GM21723 (cell line): ENCODE measurements at regions not wholly inside any gene's neighbourhood (a gene's known extent, or its start where the extent isn't known, plus 50 kb on each side); places are given as distances from the start of the nearest gene placed in this dataset.
A peak's percentile ranks its signal among the peaks of the same experiment; 100 is the strongest.

ENCODE experiments used
- ATAC-seq: cut with Tn5 transposase; IDR thresholded peaks from one replicate; pipeline ENCODE4 v1.9.1; 2021; ENCODE audit warnings: mild to moderate bottlenecking, moderate library complexity; ENCODE audit not compliant: unreplicated experiment

GRCh38 chr2:230640540-230641011 is 72.1 kb upstream of the CAB39 start:
- no peak for ATAC-seq

- ATAC-seq: no peak
Observed at GRCh38 chr2:230642966-230643365, 69.7 kb upstream of the CAB39 start.

GRCh38 chr2:230643576-230644291 is 68.9 kb upstream of the CAB39 start:
- ATAC-seq: peak; percentile 86

DNA sequence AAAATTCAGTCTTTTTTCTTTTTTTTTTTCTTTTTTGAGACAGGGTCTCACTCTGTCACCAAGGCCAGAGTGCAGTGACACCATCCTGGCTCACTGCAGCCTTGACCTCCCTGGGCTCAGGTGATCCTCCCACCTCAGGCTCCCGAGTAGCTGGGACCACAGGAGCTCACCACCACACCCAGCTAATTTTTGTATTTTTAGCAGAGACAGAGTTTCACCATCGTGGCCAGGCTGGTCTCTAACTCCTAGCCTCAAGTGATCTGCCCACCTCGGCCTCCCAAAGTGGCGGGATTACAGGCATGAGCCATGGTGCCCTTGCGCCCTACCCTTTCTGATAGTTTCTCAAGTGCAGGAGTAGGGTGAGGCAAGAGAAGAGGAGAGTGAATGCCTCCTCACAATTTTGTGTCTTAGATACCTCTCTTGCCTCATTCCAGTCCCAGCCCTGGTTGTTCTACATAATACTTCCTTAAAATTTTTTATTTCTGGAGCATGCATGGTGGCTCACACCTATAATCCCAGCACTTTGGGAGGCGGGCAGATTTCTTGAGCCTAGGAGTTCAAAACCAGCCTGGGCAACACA is 68.2 kb upstream of the CAB39 start:
- peak; percentile 31 for ATAC-seq

GRCh38 chr2:230648356-230648755 is 64.3 kb upstream of the CAB39 start:
- no peak for ATAC-seq

GRCh38 chr2:230650585-230651137 is 62.0 kb upstream of the CAB39 start:
- ATAC-seq: peak; percentile 68

- ATAC-seq: no peak
Observed at GRCh38 chr2:230654057-230654456, 58.6 kb upstream of the CAB39 start.

DNA sequence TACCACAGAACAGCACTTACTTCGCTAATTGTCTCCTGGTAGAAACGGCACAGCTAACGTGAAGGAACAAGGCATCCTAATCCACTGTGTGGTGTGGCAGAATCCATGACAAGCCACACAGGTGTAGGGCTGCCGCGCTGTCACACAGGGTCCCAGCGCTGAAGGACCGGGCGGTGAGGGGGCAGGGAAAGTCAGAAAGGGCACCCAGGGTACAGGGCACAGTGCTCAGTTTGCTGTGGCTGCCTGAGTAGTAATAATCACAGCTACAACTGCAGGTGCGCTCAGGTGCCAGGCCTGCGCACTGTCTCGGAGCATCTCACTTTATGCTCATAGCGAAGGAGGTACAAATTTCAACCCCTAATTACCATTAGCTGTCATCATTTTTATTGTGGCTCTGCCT is 55.2 kb upstream of the CAB39 start:
- no peak for ATAC-seq

DNA sequence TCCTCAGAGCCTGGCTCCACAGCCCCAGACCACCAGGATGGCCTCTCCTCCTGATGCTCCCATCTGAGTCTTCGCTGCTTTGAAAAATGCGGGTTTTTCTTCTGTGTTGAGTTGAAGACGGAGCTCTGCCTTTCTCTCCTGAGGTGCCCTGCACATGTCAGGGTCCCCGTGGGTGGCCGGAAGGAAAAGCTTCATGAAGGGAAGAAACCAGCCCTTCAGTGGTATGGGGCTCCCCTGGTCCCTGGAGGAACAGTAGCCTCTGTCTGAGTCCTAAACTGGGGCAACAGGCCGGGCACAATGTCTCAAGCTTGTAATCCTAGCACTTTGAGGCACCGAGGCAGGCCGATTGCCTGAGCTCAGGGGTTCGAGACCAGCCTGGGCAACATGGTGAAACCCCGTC is 54.7 kb upstream of the CAB39 start:
- no peak for ATAC-seq

DNA sequence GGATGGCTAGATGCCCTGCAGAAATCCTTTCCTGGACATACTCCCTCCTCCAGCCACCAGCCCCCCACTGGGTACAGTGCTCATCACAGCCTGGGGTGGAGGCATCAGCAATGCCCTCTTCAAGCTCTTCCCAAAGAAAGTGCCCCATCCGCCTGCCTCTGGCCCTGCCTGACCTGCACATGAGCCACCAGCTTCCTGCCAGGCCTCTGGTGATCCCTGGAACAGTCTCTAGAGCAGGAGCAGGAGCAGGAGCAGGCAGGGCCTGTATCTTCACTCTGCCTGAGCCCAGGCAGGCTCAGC is 54.1 kb upstream of the CAB39 start:
- ATAC-seq: peak; percentile 1

DNA sequence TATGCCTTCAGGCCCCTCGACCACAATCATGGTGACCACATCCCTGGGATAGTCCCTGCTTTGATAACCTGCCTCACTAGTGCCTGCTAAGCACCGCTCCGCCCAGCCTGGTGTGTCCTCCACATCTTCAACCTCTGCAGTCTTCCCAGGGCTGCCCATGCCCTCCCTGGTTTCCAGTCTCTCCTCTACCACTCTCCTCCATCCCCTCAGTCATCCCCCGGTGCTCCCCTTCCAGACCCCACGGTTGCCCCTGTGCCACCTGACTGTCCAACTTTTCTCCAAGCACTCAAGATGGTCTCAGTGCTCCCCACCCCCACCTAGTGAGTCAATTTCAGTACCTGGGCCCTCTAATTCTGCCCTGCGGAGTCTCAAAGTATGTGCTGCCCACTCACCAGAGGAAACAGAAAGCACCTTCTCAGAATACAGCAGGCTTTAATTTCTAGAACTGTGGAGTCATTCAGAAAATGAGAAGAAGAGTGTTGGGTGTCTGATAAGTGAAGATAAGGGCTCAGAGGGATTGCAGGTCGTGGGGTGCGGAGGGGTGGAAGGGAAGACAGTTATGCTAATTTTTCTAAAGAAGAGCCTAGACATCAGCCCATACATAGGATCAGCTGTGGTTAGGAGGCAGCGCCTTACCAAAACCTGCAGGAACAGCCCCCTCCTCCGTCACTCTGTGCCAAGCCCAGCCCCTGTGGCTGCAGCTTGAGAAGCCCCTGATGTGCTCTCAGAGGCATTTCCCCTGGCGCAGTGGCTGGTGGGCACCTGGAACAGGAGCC is 53.6 kb upstream of the CAB39 start:
- ATAC-seq: peak; percentile 59

GRCh38 chr2:230660294-230661060 is 52.2 kb upstream of the CAB39 start:
- ATAC-seq: no peak

DNA sequence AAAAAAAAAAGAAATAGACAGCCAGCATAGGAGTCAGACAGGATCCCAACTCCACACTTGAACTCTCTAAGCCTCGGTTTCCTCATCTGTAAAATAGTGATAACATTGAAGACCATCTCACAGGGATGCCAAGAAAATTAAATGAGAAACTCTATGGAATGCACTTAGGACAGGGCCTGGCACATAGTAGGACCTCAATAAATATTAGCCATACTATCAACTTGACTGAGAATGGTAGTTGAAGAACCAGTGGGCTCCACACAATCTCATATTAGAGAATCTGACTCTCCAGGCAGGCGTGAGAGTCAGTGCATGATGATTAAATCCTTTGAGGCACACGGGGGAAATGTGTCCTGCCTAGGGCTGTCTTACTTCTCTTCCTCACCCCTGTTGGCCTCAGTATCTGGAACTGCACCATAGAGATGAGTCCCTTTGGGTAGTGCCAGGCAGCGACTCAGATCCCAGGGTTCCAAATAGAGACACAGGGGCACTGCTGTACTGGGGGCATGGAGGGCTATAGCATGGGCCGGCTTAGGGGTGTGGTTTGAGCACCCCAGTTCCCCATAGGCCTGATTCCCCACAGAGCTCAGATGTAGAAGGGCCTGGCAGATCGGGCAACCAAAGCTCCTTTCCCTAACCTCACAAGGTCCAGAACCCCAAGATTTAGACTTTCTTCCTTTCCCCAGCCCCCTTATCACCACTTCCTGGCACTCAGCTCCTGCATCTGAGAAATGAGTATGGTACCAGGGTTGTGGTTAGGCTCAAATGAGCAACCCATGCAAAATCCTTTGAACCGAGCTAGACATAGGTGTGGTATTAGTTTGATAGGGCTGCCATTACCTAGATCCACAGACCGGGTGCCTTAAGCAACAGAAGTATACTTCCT is 51.3 kb upstream of the CAB39 start:
- ATAC-seq: no peak
